DOHH2 (cell line): ENCODE measurements at regions not wholly inside any gene's neighbourhood (a gene's known extent, or its start where the extent isn't known, plus 50 kb on each side); places are given as distances from the start of the nearest gene placed in this dataset.

ENCODE experiments used
- EZH2phosphoT487 ChIP-seq: fragments of 200-600 bp; sonication (generic); IDR thresholded peaks from 2 replicates; pipeline ENCODE4 v1.6.1; 2017; ENCODE audit warnings: borderline replicate concordance, mild to moderate bottlenecking, antibody characterized with exemption, low read length, moderate library complexity, mixed read lengths
- TF ChIP-seq, protein P1 (sequence below): fragments of 200-600 bp; sonication (generic); IDR thresholded peaks from one replicate; pipeline ENCODE4 v1.5.1; 2014; ENCODE audit warnings: antibody characterized with exemption, mild to moderate bottlenecking, low read depth, low read length; ENCODE audit not compliant: poor library complexity, severe bottlenecking

DNA sequence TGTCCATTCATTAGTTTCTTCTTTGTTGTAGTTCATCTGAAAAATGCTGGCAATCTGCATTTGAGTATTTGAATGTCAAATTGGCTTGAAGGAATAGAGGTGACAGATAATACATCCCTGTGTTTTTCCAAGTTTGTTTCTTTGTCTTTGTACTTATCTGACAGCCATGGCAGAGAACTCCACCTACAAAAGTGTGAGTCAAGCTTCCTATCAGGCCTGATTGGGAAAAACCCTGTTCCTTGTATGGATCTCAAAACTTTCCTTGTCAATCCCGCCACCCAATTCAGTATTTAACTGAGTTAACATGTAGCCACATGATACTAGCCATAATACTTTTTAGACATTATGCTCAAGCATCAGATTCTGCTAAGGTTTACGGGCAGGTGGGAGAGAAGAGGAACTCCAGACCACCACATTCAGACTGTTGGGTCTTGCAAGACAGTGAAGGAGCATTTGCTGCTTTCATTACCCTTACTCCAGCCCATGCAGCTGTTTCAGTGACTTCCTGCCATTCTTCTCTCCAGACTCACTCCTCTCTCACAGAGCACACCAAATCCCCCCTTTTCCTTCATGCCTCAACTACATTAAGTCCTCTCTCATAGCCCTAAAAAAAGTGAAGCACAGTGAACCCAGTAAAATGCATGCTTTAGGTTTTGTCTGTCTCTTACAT lies 65.9 kb downstream of the BLID start:
- TF ChIP-seq, protein P1, sequence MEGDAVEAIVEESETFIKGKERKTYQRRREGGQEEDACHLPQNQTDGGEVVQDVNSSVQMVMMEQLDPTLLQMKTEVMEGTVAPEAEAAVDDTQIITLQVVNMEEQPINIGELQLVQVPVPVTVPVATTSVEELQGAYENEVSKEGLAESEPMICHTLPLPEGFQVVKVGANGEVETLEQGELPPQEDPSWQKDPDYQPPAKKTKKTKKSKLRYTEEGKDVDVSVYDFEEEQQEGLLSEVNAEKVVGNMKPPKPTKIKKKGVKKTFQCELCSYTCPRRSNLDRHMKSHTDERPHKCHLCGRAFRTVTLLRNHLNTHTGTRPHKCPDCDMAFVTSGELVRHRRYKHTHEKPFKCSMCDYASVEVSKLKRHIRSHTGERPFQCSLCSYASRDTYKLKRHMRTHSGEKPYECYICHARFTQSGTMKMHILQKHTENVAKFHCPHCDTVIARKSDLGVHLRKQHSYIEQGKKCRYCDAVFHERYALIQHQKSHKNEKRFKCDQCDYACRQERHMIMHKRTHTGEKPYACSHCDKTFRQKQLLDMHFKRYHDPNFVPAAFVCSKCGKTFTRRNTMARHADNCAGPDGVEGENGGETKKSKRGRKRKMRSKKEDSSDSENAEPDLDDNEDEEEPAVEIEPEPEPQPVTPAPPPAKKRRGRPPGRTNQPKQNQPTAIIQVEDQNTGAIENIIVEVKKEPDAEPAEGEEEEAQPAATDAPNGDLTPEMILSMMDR: no peak
- no peak for TF ChIP-seq EZH2phosphoT487
